ENCODE measurements at regions not wholly inside any gene's neighbourhood (a gene's known extent, or its start where the extent isn't known, plus 50 kb on each side); places are given as distances from the start of the nearest gene placed in this dataset.

DNA sequence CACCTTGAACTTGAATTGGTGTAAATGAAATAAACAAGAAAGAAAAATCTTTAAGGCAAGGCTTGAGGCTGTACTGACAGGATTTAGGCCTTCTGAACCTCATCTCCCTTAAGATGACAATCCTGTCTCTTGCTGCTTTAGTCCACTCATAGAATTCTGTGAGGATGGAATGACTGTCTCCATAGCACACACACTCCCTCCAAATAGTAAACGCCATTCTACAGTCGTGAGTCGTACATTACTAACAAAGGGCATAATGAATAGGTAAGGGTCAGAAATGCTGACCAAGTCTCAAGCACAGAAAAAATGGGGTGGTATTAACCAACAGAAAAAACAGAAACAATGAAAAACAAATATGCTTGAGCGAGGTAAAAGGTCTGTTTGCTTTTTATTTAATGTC, 71.8 kb upstream of the SIMC1 start:
- TF ChIP-seq, protein P1, sequence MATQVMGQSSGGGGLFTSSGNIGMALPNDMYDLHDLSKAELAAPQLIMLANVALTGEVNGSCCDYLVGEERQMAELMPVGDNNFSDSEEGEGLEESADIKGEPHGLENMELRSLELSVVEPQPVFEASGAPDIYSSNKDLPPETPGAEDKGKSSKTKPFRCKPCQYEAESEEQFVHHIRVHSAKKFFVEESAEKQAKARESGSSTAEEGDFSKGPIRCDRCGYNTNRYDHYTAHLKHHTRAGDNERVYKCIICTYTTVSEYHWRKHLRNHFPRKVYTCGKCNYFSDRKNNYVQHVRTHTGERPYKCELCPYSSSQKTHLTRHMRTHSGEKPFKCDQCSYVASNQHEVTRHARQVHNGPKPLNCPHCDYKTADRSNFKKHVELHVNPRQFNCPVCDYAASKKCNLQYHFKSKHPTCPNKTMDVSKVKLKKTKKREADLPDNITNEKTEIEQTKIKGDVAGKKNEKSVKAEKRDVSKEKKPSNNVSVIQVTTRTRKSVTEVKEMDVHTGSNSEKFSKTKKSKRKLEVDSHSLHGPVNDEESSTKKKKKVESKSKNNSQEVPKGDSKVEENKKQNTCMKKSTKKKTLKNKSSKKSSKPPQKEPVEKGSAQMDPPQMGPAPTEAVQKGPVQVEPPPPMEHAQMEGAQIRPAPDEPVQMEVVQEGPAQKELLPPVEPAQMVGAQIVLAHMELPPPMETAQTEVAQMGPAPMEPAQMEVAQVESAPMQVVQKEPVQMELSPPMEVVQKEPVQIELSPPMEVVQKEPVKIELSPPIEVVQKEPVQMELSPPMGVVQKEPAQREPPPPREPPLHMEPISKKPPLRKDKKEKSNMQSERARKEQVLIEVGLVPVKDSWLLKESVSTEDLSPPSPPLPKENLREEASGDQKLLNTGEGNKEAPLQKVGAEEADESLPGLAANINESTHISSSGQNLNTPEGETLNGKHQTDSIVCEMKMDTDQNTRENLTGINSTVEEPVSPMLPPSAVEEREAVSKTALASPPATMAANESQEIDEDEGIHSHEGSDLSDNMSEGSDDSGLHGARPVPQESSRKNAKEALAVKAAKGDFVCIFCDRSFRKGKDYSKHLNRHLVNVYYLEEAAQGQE (IDR thresholded peaks at IDR 0.05; ENCODE audit: low read depth): no peak
- TF ChIP-seq, protein P2, sequence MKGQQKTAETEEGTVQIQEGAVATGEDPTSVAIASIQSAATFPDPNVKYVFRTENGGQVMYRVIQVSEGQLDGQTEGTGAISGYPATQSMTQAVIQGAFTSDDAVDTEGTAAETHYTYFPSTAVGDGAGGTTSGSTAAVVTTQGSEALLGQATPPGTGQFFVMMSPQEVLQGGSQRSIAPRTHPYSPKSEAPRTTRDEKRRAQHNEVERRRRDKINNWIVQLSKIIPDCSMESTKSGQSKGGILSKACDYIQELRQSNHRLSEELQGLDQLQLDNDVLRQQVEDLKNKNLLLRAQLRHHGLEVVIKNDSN (IDR thresholded peaks at IDR 0.05): no peak
- TF ChIP-seq ZBTB7A (IDR thresholded peaks at IDR 0.05; ENCODE audit: low read depth): no peak
- TF ChIP-seq EP300 (IDR thresholded peaks at IDR 0.05; ENCODE audit: borderline replicate concordance): no peak
- no peak for TF ChIP-seq TCF12 (IDR thresholded peaks at IDR 0.05; ENCODE audit: low read depth)
- TF ChIP-seq NFIC (IDR thresholded peaks at IDR 0.05): no peak
- no peak for TF ChIP-seq YY1 (IDR thresholded peaks at IDR 0.05; ENCODE audit: low read depth)
- TF ChIP-seq CEBPB (IDR thresholded peaks at IDR 0.05): no peak
- TF ChIP-seq TAF1 (IDR thresholded peaks at IDR 0.05; ENCODE audit: low read depth): no peak
- TF ChIP-seq TEAD4 (IDR thresholded peaks at IDR 0.05): no peak
- no peak for TF ChIP-seq MAX (IDR thresholded peaks at IDR 0.05)

DNA sequence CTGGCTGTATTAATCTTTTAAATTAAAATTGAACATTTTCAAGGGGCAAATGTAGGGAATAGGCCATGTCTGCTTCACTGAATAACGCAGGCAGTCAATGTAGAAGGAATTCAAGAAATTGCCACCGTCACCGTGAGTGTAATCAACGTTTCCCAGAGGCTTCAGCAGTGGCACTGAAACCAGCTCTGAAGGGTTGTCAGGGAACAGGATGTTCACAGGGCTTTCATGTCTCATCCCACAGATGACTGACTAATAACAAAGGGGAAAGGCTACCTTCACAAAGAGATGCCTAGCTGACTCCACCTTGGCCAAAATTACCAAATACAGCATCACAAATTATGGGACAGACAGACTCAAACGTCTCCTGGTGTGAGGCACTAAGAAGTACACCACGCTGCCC, 70.4 kb upstream of the SIMC1 start:
- TF ChIP-seq ZBTB7A (IDR thresholded peaks at IDR 0.05; ENCODE audit: low read depth): no peak
- TF ChIP-seq CEBPB (IDR thresholded peaks at IDR 0.05): no peak
- no peak for TF ChIP-seq YY1 (IDR thresholded peaks at IDR 0.05; ENCODE audit: low read depth)
- no peak for TF ChIP-seq FOXM1 (IDR thresholded peaks at IDR 0.05; ENCODE audit: borderline replicate concordance, low read depth)

GRCh38 chr5:176169393-176170063, 68.7 kb upstream of the SIMC1 start:
- TF ChIP-seq, protein P1 (IDR thresholded peaks at IDR 0.05; ENCODE audit: low read depth): no peak
- TF ChIP-seq TCF12 (IDR thresholded peaks at IDR 0.05; ENCODE audit: low read depth): no peak

DNA sequence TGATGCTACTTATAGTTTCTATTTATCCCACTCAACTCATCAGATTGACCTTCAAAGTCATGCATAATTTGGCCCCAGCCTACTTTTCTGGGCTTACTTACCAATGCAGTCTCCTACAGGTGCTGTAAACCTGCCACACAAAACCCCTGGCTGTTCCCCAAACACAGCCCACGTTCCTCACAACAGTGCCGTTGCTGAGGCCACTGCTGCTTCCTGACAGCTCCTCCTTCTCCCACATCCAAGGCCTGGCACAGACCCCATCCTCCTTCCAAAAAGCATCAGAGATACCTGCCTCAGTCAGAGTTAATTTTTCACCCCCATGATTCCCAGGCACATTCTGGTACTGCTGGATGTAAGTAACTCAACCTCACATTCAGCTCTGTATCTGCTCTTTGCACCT, 68.1 kb upstream of the SIMC1 start:
- no peak for TF ChIP-seq TAF1 (IDR thresholded peaks at IDR 0.05; ENCODE audit: low read depth)
- no peak for TF ChIP-seq EGR1 (IDR thresholded peaks at IDR 0.05)
- no peak for TF ChIP-seq FOXM1 (IDR thresholded peaks at IDR 0.05; ENCODE audit: borderline replicate concordance, low read depth)

- TF ChIP-seq TCF12 (IDR thresholded peaks at IDR 0.05; ENCODE audit: low read depth) (no peak), CREB1 (IDR thresholded peaks at IDR 0.05; ENCODE audit: low read depth) (no peak), TEAD4 (IDR thresholded peaks at IDR 0.05) (no peak), MAX (IDR thresholded peaks at IDR 0.05) (no peak), YY1 (IDR thresholded peaks at IDR 0.05; ENCODE audit: low read depth) (no peak), ZBTB7A (IDR thresholded peaks at IDR 0.05; ENCODE audit: low read depth) (no peak), CEBPB (IDR thresholded peaks at IDR 0.05) (no peak), FOXM1 (IDR thresholded peaks at IDR 0.05; ENCODE audit: borderline replicate concordance, low read depth) (no peak), RAD21 (IDR thresholded peaks at IDR 0.05; ENCODE audit: low read depth) (no peak), NFIC (IDR thresholded peaks at IDR 0.05) (no peak), EGR1 (IDR thresholded peaks at IDR 0.05) (no peak), EP300 (IDR thresholded peaks at IDR 0.05; ENCODE audit: borderline replicate concordance) (no peak), TAF1 (IDR thresholded peaks at IDR 0.05; ENCODE audit: low read depth) (no peak)
- TF ChIP-seq, protein P1 (IDR thresholded peaks at IDR 0.05; ENCODE audit: low read depth): no peak
- TF ChIP-seq, protein P2 (IDR thresholded peaks at IDR 0.05): no peak
Observed at GRCh38 chr5:176171171-176171760, 67.0 kb upstream of the SIMC1 start.
